DND-41 (cell line): ENCODE measurements at regions not wholly inside any gene's neighbourhood (a gene's known extent, or its start where the extent isn't known, plus 50 kb on each side); places are given as distances from the start of the nearest gene placed in this dataset.

ENCODE experiments used
- EZH2 ChIP-seq: IDR thresholded peaks from 3 replicates; pipeline ENCODE4 v1.6.1; 2012; ENCODE audit warnings: borderline replicate concordance, low read depth, mild to moderate bottlenecking, moderate library complexity, low read length, inconsistent platforms; ENCODE audit not compliant: severe bottlenecking
- TF ChIP-seq, protein P1 (sequence below): IDR thresholded peaks from 2 replicates; pipeline ENCODE4 v1.5.1; 2012; ENCODE audit warnings: borderline replicate concordance, low read length, moderate library complexity, mild to moderate bottlenecking; ENCODE audit not compliant: poor library complexity, severe bottlenecking; ENCODE audit errors: extremely low read depth

DNA sequence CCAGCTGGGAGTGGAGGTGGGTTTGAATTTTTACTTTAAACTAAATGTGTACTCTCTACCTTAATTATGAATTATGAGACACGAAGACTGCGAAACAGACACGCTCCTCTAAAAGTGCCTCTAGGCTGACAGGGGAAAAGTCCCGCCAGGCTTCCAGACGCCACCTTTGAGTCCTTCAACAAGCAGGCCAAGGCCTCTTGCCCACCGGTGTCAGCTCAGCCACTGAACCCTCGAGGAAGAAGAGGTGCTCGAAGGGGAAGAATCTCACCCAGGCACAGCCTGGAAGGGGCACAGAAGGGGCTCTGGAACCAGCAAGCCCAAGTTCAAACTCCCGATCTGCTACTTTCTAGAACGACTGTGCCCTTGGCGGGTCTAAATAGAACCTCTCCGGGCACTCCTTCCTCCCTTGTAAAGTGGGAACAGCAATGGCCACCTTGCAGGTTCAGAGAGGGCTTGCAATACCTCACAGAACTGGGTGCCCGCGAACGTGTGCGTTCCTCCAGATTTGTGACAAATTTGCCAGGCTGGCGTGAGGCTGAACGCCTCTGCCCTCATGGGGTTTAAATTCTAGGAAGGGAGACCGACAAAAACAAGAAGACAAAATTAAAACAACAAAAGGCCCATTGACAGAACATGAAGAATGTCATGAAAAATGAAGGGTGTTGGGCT lies 158.5 kb upstream of the GRK3 start:
- TF ChIP-seq, protein P1, sequence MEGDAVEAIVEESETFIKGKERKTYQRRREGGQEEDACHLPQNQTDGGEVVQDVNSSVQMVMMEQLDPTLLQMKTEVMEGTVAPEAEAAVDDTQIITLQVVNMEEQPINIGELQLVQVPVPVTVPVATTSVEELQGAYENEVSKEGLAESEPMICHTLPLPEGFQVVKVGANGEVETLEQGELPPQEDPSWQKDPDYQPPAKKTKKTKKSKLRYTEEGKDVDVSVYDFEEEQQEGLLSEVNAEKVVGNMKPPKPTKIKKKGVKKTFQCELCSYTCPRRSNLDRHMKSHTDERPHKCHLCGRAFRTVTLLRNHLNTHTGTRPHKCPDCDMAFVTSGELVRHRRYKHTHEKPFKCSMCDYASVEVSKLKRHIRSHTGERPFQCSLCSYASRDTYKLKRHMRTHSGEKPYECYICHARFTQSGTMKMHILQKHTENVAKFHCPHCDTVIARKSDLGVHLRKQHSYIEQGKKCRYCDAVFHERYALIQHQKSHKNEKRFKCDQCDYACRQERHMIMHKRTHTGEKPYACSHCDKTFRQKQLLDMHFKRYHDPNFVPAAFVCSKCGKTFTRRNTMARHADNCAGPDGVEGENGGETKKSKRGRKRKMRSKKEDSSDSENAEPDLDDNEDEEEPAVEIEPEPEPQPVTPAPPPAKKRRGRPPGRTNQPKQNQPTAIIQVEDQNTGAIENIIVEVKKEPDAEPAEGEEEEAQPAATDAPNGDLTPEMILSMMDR, result no peak
- TF ChIP-seq EZH2, result no peak
